HG03159 (cell line): ENCODE measurements at regions not wholly inside any gene's neighbourhood (a gene's known extent, or its start where the extent isn't known, plus 50 kb on each side); places are given as distances from the start of the nearest gene placed in this dataset.
"Not testable (repeated sequence)": the region's sequence is repeated elsewhere in the genome, so short reads cannot be mapped to it uniquely, and the experiment has no call there.

Experiments used
- ATAC-seq: cut with Tn5 transposase; IDR thresholded peaks from one replicate; pipeline ENCODE4 v1.9.1; 2021; ENCODE audit warnings: mild to moderate bottlenecking, moderate library complexity; ENCODE audit not compliant: unreplicated experiment

DNA sequence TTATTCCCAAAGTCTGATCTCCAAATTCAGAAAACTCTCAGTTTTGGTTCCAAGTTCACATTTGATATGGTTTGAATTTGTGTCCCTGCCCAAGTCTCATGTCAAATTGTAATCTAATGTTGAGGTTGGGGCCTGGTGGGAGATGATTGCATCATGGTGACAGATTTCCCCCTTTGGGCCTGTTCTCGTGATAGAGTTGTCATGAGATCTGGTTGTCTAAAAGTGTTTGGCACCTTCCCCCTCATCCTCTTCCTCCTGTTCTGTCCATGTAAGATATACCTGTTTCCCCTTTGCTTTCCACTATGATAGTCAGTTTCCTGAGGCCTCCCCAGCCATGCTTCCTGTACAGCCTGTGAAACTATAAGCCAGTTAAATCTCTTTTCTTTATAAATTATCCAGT is 138.6 kb downstream of the ARL4A start:
- no peak for ATAC-seq

GRCh38 chr7:12827219-12827821 is 139.9 kb downstream of the ARL4A start:
- ATAC-seq: no peak

GRCh38 chr7:12827920-12828319 is 140.5 kb downstream of the ARL4A start:
- no peak for ATAC-seq

DNA sequence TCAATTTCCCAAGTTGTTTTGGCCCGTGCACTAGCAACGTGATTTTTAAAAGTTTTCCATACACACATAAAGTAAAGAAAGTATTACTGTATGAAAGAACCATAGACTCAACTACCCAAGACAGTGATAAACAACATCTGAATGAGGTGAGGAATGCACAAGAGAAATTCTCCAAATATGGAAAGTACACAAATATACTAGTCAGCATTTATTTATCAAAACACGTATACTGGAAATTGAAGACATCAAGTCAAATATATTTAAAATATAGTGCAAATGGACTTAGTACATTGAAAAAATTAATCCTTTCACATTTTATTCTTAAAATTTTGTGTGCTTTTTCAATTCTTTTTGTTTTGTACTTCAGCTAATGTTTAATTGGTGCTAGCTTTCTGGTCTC is 143.6 kb downstream of the ARL4A start:
- ATAC-seq: no peak

DNA sequence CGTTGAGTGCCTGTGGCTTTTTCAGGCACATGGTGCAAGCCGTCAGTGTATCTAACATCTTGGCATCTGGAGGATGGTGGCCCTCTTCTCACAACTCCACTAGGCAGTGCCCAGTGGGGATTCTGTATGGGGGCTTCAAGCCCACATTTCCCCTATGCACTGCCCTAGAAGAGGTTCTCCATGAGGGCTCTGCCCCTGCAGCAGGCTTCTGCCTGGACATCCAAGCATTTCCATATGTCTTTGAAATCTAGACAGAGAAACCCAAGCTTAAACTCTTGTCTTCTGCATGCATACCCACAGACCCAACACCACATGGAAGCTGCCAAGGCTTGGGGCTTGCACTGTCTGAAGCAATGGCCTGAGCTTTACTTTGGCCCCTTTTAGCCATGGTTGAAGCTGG is 146.4 kb downstream of the ARL4A start:
- ATAC-seq: no peak

GRCh38 chr7:12834782-12835181 is 147.3 kb downstream of the ARL4A start:
- no peak for ATAC-seq

GRCh38 chr7:12839508-12840153 is 152.2 kb downstream of the ARL4A start:
- no peak for ATAC-seq

DNA sequence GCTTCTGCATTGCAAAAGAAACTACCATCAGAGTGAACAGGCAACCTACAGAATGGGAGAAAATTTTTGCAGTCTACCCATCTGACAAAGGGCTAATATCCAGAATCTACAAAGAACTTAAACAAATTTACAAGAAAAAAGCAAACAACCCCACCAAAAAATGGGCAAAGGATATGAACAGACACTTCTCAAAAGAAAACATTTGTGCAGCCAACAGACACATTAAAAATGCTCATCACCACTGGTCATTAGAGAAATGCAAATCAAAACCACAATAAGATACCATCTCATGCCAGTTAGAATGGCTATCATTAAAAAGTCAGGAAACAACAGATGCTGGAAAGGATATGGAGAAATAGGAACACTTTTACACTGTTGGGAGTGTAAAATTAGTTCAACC is 157.3 kb downstream of the ARL4A start:
- ATAC-seq: not testable (repeated sequence)

- no peak for ATAC-seq
Measured at GRCh38 chr7:12847001-12847400, 159.6 kb downstream of the ARL4A start.

DNA sequence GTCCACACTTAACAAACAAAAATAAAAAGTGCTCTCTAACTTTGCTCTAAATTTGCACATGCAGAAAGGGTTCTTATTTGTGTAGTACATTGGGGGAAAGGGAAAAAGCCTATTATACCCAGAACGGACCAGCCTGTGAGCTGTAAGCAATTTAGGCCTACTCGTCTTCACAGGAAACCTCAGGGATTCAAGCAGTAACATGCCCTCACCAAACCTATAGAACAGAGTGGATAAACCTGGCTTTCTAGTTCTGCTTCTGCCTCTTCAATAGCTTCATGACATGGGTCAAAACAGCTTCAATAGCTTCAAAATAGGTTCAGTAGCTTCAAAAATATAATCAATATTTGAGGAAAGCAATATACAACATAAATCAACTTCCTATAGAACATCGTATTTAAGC is 163.7 kb downstream of the ARL4A start:
- ATAC-seq: no peak

DNA sequence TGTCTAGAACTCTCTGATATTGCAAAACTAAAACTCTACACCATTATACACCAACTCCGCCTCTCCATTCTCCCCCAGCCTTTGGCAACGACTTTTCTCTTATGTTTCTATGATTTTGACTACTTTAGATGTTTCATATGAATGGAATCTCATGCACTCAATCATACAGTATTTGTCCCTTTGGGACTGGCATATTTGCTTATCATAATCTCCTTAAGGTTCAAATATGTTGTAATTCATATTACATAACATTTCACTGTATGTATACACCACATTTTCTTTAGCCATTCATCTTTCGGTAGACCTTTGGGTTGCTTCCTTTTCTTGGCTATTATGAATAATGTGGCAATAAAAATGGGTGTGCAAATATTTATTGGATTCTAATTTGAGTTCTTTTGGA is 164.4 kb downstream of the ARL4A start:
- no peak for ATAC-seq

DNA sequence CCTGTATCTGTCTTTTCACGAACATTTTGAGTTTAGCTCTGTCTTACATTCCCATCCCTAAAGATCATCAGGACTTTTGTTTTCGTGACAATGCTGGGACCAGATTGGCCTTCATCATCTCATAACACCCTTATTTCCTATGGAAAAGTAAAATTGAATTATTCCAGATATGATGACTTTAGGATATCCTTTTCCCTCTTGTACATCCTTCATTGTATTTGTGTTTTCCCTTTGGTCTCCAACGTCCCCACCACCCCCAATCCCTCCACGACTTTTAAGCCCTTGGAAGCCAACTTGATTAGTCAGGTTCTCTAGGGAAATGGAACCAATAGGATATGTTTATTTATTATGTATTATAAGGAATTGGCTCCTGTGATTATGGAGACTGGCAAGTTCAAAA is 167.6 kb downstream of the ARL4A start:
- no peak for ATAC-seq

DNA sequence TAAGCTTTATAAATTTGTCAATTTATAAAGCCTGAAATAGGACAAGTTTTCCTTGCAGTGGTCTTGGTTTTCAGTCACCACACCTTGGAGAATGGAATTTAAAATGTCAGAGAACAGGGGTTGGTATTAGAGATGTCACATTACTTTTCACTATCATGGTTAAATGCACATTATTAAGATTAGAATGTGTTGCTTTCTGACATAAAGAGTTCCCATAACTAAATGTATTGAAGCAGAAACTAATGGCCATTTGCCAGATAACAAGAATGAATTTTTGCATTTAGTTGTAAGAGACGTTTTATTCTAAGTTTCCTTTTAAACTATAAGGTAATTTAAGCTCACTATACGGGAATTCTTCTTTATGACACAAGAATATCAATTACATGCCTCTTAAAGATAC is 172.3 kb downstream of the ARL4A start:
- no peak for ATAC-seq

GRCh38 chr7:12861070-12861469 is 173.6 kb downstream of the ARL4A start:
- ATAC-seq: no peak

DNA sequence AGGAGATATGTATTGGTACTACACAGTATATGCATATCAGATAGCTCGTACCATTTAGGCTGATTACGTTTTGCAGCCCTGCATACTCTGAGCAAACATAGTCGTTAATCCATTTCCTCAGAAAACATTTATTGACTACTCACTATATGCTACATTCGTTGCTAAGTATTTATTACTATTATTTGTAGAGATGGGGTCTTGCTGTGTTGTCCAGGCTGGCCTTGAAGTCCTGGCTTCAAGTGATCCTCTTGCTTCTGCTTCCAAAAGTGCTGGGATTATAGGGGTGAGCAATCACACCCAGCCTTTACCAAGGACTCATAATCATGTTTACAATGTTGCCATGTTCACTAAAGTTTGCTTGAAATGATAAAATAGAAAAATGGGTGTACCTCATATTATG is 174.7 kb downstream of the ARL4A start:
- ATAC-seq: no peak

DNA sequence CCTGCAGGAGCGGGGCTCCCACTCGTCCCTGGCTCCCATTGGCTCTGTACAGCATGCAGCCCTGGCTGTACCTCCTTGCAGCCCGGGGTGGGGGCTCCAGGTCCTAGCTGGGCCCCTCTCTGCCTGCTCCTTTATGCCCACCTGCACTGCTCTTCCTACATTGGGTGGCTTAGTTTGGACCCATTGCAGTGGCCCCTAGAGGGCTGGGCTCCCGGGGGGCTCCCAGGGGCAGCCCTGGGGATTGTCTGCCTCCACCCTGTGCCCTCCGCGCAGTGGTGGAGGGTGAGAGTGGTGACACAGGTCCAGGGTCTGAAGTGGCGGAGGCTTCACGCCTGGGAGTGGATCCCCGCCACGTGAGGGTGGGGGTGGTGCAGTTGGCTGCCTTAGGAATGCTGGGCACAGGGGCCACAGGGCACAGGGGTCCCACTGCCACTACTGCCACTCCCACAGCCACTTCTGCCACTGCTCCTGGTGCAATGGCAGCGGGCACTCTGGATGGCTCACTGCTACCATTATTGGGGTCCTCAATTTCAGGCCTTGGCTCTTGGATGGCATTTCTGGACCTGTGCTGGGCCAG is 177.1 kb downstream of the ARL4A start:
- ATAC-seq: no peak

GRCh38 chr7:12865593-12865992 is 178.2 kb downstream of the ARL4A start:
- no peak for ATAC-seq

- ATAC-seq: no peak
Measured at GRCh38 chr7:12866207-12866606, 178.8 kb downstream of the ARL4A start.

DNA sequence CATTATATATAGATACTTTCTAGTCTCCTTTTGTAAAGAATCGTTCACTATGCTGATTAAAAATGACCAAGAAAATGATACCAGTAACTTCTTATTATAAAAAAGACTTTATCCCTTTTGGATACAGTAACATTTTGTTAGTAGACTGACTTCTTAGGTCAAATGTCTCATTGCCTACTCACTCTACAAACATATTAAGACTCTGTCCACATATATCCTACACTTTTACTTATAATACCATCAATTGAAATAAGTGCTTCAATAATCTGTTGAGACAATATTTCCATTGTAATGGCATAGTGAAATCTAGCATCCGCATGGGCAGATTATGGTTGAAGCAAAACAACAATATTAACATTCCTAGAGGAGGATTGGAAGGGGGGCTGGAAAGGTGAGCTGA is 180.6 kb downstream of the ARL4A start:
- no peak for ATAC-seq

GRCh38 chr7:12870219-12870618 is 182.8 kb downstream of the ARL4A start:
- no peak for ATAC-seq

GRCh38 chr7:12872487-12872886 is 185.1 kb downstream of the ARL4A start:
- no peak for ATAC-seq

- ATAC-seq: no peak
Measured at GRCh38 chr7:12873571-12873970, 186.1 kb downstream of the ARL4A start.

DNA sequence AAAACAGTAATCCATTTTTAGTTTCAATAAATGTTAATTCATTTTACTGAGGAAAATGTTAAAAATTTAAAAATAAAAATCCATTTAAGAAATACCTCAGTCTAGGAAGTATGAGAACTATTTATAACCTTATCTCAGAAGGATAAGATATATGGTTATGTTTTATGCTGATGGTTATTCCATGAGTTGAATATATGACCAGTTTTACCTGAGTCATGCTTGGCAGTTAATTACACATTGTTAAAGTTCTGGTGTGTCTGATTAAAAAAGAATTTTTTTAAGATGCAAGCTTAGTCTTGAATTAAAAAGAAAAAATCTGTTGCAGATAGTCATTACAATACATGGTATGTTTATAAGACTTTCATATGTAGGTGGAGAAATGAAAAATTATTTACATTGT is 191.7 kb downstream of the ARL4A start:
- no peak for ATAC-seq
